Right forelimb (tissue), 1 donor: ENCODE measurements at regions not wholly inside any gene's neighbourhood (a gene's known extent, or its start where the extent isn't known, plus 50 kb on each side); places are given as distances from the start of the nearest gene placed in this dataset.
"Not testable (repeated sequence)": the region's sequence is repeated elsewhere in the genome, so short reads cannot be mapped to it uniquely, and the experiment has no call there.

Source experiments
- DNase-seq: peaks from one replicate; pipeline ENCODE4 v3.0.0-alpha.2; 2018

GRCh38 chr1:29801561-29801973, 565.2 kb downstream of the PTPRU start:
- no peak for DNase-seq

GRCh38 chr1:29801003-29801402, 564.7 kb downstream of the PTPRU start:
- no peak for DNase-seq

- DNase-seq = no peak
Measured at GRCh38 chr1:29800522-29800956, 564.2 kb downstream of the PTPRU start.

- DNase-seq = no peak
Measured at GRCh38 chr1:29800120-29800519, 563.8 kb downstream of the PTPRU start.

- no peak for DNase-seq
Measured at GRCh38 chr1:29798699-29799566, 562.6 kb downstream of the PTPRU start.

- not testable (repeated sequence) for DNase-seq
Measured at GRCh38 chr1:29797125-29797524, 560.8 kb downstream of the PTPRU start.

- not testable (repeated sequence) for DNase-seq
Measured at GRCh38 chr1:29795965-29796364, 559.6 kb downstream of the PTPRU start.

GRCh38 chr1:29793653-29794348, 557.5 kb downstream of the PTPRU start:
- no peak for DNase-seq

- peak; percentile 86 for DNase-seq
Measured at GRCh38 chr1:29793101-29793546, 556.8 kb downstream of the PTPRU start.

GRCh38 chr1:29789910-29790247, 553.6 kb downstream of the PTPRU start:
- no peak for DNase-seq

GRCh38 chr1:29789221-29789909, 553.0 kb downstream of the PTPRU start:
- no peak for DNase-seq

- DNase-seq = no peak
Measured at GRCh38 chr1:29786791-29787732, 550.7 kb downstream of the PTPRU start.

GRCh38 chr1:29786195-29786594, 549.9 kb downstream of the PTPRU start:
- DNase-seq = no peak

- DNase-seq = no peak
Measured at GRCh38 chr1:29785554-29785953, 549.2 kb downstream of the PTPRU start.

GRCh38 chr1:29785137-29785527, 548.8 kb downstream of the PTPRU start:
- no peak for DNase-seq

- no peak for DNase-seq
Measured at GRCh38 chr1:29784276-29785136, 548.2 kb downstream of the PTPRU start.

- DNase-seq = no peak
Measured at GRCh38 chr1:29783508-29784275, 547.4 kb downstream of the PTPRU start.

GRCh38 chr1:29782846-29783507, 546.7 kb downstream of the PTPRU start:
- DNase-seq = no peak

- DNase-seq = no peak
Measured at GRCh38 chr1:29779146-29779545, 542.8 kb downstream of the PTPRU start.

GRCh38 chr1:29777522-29777921, 541.2 kb downstream of the PTPRU start:
- no peak for DNase-seq
